Spleen (tissue), 7 donors: ENCODE measurements at regions not wholly inside any gene's neighbourhood (a gene's known extent, or its start where the extent isn't known, plus 50 kb on each side); places are given as distances from the start of the nearest gene placed in this dataset.

Experiments
- POLR2A ChIP-seq, 3 donors: fragments of 450-650 bp; IDR thresholded peaks; one replicate each; pipeline ENCODE4 v1.5.1; 2017; ENCODE audit warnings: antibody characterized with exemption in 3 of 3, mild to moderate bottlenecking in 1 of 3
- TF ChIP-seq, protein P1 (sequence below), 11 experiments: fragments of 200-600 bp in 7 of 11; fragments of 450-650 bp in 4 of 11; sonication (generic) in 4 of 11; IDR thresholded peaks in 8 of 11; conservative IDR thresholded peaks in 3 of 11; 1 replicate in 7 of 11; 2 replicates in 4 of 11; pipeline versions ENCODE4 v1.4.0 to v1.8.0; 2016 to 2021; ENCODE audit warnings: antibody characterized with exemption in 11 of 11, inconsistent platforms in 4 of 11, mild to moderate bottlenecking in 1 of 11
- donor health status: DM: no; HTN: no; CAD: no; lungs with moderate emphysema.
- donor health status: DM: no; HTN: no; CAD: no.
- donor health status: DM: no; HTN: no; CAD: no.

DNA sequence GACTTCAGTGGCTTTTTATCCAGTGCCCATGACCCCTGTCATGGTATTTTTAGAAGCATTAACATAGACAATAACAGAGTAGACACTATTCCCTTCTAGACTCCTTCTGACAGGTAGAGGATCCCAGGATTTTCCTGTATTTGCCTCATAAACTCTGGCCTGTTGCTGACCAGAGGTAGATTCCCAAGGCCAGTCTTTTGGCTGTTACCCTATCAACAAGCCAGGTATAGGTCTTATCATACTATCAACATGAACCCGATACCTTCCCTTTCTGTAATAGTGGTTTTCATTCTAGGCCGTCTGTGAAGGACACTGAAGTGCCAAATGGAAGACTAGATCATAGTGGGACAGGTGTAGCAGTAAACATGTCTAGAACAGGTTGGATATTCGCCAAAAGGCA lies 76.2 kb upstream of the CHRDL1 start:
- TF ChIP-seq, protein P1, sequence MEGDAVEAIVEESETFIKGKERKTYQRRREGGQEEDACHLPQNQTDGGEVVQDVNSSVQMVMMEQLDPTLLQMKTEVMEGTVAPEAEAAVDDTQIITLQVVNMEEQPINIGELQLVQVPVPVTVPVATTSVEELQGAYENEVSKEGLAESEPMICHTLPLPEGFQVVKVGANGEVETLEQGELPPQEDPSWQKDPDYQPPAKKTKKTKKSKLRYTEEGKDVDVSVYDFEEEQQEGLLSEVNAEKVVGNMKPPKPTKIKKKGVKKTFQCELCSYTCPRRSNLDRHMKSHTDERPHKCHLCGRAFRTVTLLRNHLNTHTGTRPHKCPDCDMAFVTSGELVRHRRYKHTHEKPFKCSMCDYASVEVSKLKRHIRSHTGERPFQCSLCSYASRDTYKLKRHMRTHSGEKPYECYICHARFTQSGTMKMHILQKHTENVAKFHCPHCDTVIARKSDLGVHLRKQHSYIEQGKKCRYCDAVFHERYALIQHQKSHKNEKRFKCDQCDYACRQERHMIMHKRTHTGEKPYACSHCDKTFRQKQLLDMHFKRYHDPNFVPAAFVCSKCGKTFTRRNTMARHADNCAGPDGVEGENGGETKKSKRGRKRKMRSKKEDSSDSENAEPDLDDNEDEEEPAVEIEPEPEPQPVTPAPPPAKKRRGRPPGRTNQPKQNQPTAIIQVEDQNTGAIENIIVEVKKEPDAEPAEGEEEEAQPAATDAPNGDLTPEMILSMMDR (IDR thresholded peaks at IDR 0.05 in 8 of 11, conservative IDR thresholded peaks at IDR 0.05 in 3 of 11): no peak
- no peak for TF ChIP-seq POLR2A (IDR thresholded peaks at IDR 0.05)
